Ovary (tissue), 7 donors: ENCODE measurements at regions not wholly inside any gene's neighbourhood (a gene's known extent, or its start where the extent isn't known, plus 50 kb on each side); places are given as distances from the start of the nearest gene placed in this dataset.

ENCODE experiments used
- DNase-seq, 5 donors: peaks; one replicate each; pipeline ENCODE4 v3.0.0-alpha.2; 2019 to 2020
- H3K27ac ChIP-seq, 2 donors: fragments of 200-600 bp; one replicate each; pipeline versions ENCODE4 v1.5.1 to v1.8.0; 2019 to 2022
- H3K27me3 ChIP-seq: fragments of 200-600 bp; one replicate; pipeline ENCODE4 v1.8.0; 2022
- H3K36me3 ChIP-seq: fragments of 200-600 bp; sonication (generic); one replicate; pipeline ENCODE4 v1.5.1; 2019
- H3K4me1 ChIP-seq: one replicate; pipeline ENCODE4 v1.8.1; 2013; ENCODE audit warnings: mild to moderate bottlenecking, moderate library complexity; ENCODE audit not compliant: insufficient read depth
- H3K4me3 ChIP-seq: fragments of 200-600 bp; sonication (generic); one replicate; pipeline ENCODE4 v1.5.1; 2017
- H3K9me3 ChIP-seq, 2 donors: fragments of 200-600 bp in 1 of 2; sonication (generic) in 1 of 2; one replicate each; pipeline versions ENCODE4 v1.5.1 to v1.8.1; 2013 to 2019; ENCODE audit warnings: mild to moderate bottlenecking in 1 of 2, moderate library complexity in 1 of 2
- CTCF ChIP-seq, 3 donors: fragments of 450-650 bp in 2 of 3; fragments of 200-600 bp in 1 of 3; IDR thresholded peaks; one replicate each; pipeline versions ENCODE4 v1.5.1 to v1.8.0; 2016 to 2022; ENCODE audit warnings: antibody characterized with exemption in 3 of 3, mild to moderate bottlenecking in 1 of 3
- EP300 ChIP-seq: sonication (generic); formaldehyde crosslinking; IDR thresholded peaks from one replicate; pipeline ENCODE4 v1.6.1; 2017; ENCODE audit warnings: antibody characterized with exemption
- POLR2A ChIP-seq: fragments of 450-650 bp; IDR thresholded peaks from one replicate; pipeline ENCODE4 v1.6.1; 2017; ENCODE audit warnings: antibody characterized with exemption, mild to moderate bottlenecking, moderate library complexity
- WGBS, 3 donors: extraction: QIAGEN DNeasy Blood & Tissue Kit in 1 of 3; methylation state at CpG; one replicate each; pipeline versions ENCODE4 v1.1.5 to v1.1.7; 2013 to 2017; 5-methylcytosine and 5-hydroxymethylcytosine counted together
- intact Hi-C, 4 donors: fragments of 100-400 bp; cut with DNase I; formaldehyde crosslinking; loops; one replicate each; pipeline versions ENCODE4 v1.11.0 to v1.15.1; 2022 to 2023
- donor health status: DM: no; HTN: no; CAD: no; lungs with moderate emphysema.
- donor health status: DM: no; HTN: no; CAD: no.
- donor health status: Bipolar disorder and iron deficiency.
- donor health status: DM: no; HTN: no; CAD: no.
- donor health status: DM: yes; HTN: yes; CAD: no.

GRCh38 chr18:6609666-6610264, 119.8 kb upstream of the ARHGAP28 start:
- Histone ChIP-seq H3K27me3 (no peaks in the 10 kb centered on the region), H3K4me3 (no peak overlapping the region), H3K4me1 (peaks cover 1% of the 10 kb centered on the region), H3K27ac (no peak overlapping the region), H3K36me3 (no peaks in the 10 kb centered on the region), H3K9me3 (no peaks in the 10 kb centered on the region)
- WGBS, 3 donors = 82 to 88% (median 88%) methylated on average over 7 of the region's 7 CpGs
- DNase-seq = no peak
- intact Hi-C loops = no loop called here
- TF ChIP-seq EP300 (no peak), POLR2A (no peak), CTCF (IDR thresholded peaks at IDR 0.05) (no peak)

DNA sequence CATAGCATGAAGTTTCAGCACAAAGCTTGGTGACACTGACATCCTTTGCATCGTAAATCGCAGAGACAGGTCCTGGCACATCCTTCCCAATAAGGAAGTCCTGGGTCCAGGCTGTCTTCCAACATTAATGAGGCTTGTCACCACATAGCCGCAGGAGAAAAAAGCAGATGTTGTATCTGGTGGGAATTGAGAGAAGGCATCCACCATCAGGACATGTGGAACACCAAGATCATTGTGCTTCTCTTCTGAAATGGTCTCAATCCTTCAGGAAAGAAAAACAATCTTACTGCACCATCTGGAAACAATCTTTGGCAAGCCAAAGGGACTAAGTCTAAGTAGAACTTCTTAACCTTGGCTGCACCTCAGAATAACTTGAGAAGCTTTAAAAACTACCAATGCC, 119.0 kb upstream of the ARHGAP28 start:
- Histone ChIP-seq H3K9me3 (no peaks in the 10 kb centered on the region), H3K27ac (no peak overlapping the region), H3K36me3 (no peaks in the 10 kb centered on the region), H3K27me3 (no peaks in the 10 kb centered on the region), H3K4me1 (no peaks in the 10 kb centered on the region), H3K4me3 (no peak overlapping the region)
- TF ChIP-seq CTCF (IDR thresholded peaks at IDR 0.05) (no peak), POLR2A (no peak), EP300 (no peak)
- intact Hi-C loops = no loop called here
- no peak for DNase-seq
- WGBS, 3 donors = 63 to 84% (median 79%) methylated on average over 3 of the region's 3 CpGs

DNA sequence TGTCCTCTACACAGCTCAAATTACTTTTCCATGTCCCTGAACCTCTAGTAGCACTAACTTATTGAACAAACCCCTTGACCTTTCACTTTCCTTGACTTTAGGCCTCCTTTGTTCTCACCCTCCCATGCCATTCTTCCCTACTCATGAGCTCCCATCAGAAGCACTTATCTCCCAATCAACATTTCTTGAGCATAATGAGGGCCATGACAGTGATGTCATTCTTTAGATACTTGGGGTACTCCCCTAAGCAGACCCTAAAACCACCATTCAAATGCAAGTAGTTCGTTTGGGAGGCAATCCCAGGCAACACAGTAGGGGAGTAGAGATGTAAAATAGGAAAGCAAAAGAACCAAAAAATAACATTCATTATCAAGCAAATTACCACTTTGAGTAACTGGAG, 115.9 kb upstream of the ARHGAP28 start:
- TF ChIP-seq CTCF (IDR thresholded peaks at IDR 0.05) = no peak
- no peak for TF ChIP-seq POLR2A
- TF ChIP-seq EP300 = no peak
- no peaks in the 10 kb centered on the region for H3K27me3 ChIP-seq
- intact Hi-C loops = no loop called here
- WGBS, 3 donors = 33 to 67% (median 38%) methylated on average over 1 of the region's 1 CpG
- peaks cover 7% of the 10 kb centered on the region for H3K4me1 ChIP-seq
- no peaks in the 10 kb centered on the region for H3K36me3 ChIP-seq
- H3K27ac ChIP-seq = no peak overlapping the region
- no peak overlapping the region for H3K4me3 ChIP-seq
- no peak for DNase-seq
- no peaks in the 10 kb centered on the region for H3K9me3 ChIP-seq

GRCh38 chr18:6614952-6615351, 114.6 kb upstream of the ARHGAP28 start:
- no peaks in the 10 kb centered on the region for H3K36me3 ChIP-seq
- DNase-seq = no peak
- 91 to 94% (median 93%) methylated on average over 4 of the region's 4 CpGs for WGBS, 3 donors
- H3K9me3 ChIP-seq = no peaks in the 10 kb centered on the region
- H3K4me1 ChIP-seq = peaks cover 7% of the 10 kb centered on the region
- no peaks in the 10 kb centered on the region for H3K27me3 ChIP-seq
- no peak overlapping the region for H3K4me3 ChIP-seq
- TF ChIP-seq POLR2A = no peak
- no peak for TF ChIP-seq CTCF (IDR thresholded peaks at IDR 0.05)
- TF ChIP-seq EP300 = no peak
- intact Hi-C loops = no loop called here
- H3K27ac ChIP-seq = no peak overlapping the region
